KMS-11 (cell line): ENCODE measurements at regions not wholly inside any gene's neighbourhood (a gene's known extent, or its start where the extent isn't known, plus 50 kb on each side); places are given as distances from the start of the nearest gene placed in this dataset.

ENCODE experiments used
- H2AFZ ChIP-seq: fragments of 200-600 bp; sonication (generic); 2 replicates; pipeline ENCODE4 v1.6.1; 2016; ENCODE audit warnings: antibody characterized with exemption, mixed run types, low read depth
- H3K27ac ChIP-seq: fragments of 200-600 bp; sonication (generic); 2 replicates; pipeline ENCODE4 v1.6.1; 2016; ENCODE audit warnings: mild to moderate bottlenecking, mixed run types
- H3K27me3 ChIP-seq: fragments of 200-600 bp; sonication (generic); 2 replicates; pipeline ENCODE4 v1.6.1; 2017; ENCODE audit warnings: mild to moderate bottlenecking, low read depth, mixed run types, moderate library complexity; ENCODE audit not compliant: insufficient read depth
- H3K36me3 ChIP-seq: fragments of 200-600 bp; sonication (generic); 2 replicates; pipeline ENCODE4 v1.6.1; 2017; ENCODE audit warnings: mild to moderate bottlenecking, mixed run types; ENCODE audit not compliant: insufficient read depth
- H3K4me1 ChIP-seq: fragments of 200-600 bp; sonication (generic); 2 replicates; pipeline ENCODE4 v1.6.1; 2016; ENCODE audit warnings: mild to moderate bottlenecking, low read depth, mixed run types; ENCODE audit not compliant: poor library complexity, severe bottlenecking
- H3K4me2 ChIP-seq: fragments of 200-600 bp; sonication (generic); 2 replicates; pipeline ENCODE4 v1.7.0; 2016; ENCODE audit warnings: mild to moderate bottlenecking, mixed run types
- H3K4me3 ChIP-seq: fragments of 200-600 bp; sonication (generic); IDR thresholded peaks from 2 replicates; pipeline ENCODE4 v1.6.1; 2017; ENCODE audit warnings: low read depth, low read length, mixed read lengths; ENCODE audit not compliant: insufficient read depth
- H3K79me2 ChIP-seq: fragments of 200-600 bp; sonication (generic); 2 replicates; pipeline ENCODE4 v1.6.1; 2016; ENCODE audit warnings: low read depth, mixed run types; ENCODE audit not compliant: insufficient read depth
- H3K9ac ChIP-seq: fragments of 200-600 bp; sonication (generic); 2 replicates; pipeline ENCODE4 v1.6.1; 2016; ENCODE audit warnings: mild to moderate bottlenecking, mixed run types
- H4K20me1 ChIP-seq: fragments of 200-600 bp; sonication (generic); 2 replicates; pipeline ENCODE4 v1.6.1; 2016; ENCODE audit warnings: mild to moderate bottlenecking, mixed run types; ENCODE audit not compliant: insufficient read depth
- CTCF ChIP-seq: fragments of 200-600 bp; sonication (generic); conservative IDR thresholded peaks from 2 replicates; pipeline ENCODE4 v1.6.1; 2017; ENCODE audit warnings: low read depth, mild to moderate bottlenecking, antibody characterized with exemption, low read length, moderate library complexity, mixed read lengths

DNA sequence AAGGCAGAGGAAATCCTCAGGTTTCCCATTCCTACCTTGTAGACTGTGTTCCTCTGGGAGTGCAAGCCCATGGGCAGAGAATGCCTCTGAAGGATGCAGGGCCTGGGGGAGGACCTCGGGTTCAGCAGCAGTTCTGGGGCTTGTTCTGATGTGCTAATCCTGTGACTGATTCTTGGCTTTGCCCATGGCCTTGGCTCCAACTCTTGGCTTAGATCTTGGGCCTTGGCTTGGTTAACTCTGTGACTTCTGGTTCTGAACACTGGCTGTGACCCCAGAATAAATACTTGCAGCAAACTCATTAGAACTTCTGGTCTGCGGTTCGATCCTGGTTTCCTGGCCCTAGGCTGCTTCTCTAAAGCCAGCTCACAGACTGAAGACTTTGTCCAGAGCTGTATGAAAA, 366.9 kb upstream of the ZEB2 start:
- H2AFZ ChIP-seq: no peak overlapping the region

DNA sequence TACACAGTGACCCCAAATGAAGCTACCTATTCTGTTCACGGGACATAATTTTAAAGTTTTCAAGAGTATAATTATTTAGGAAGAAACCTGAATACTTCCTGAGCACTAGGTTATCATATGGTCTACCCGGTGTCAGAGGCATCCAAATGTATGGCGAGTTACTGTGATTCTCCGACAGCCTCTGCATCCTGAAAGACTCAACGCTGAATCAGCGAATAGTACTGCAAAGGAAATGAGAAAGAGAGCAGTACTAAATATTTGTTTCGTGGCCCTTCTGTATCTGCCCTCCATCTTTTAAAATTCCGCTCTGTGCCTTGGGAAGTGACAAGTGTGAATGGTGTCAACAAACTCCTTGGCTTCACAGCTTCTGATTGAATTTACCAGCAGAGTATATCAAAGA, 358.0 kb upstream of the ZEB2 start:
- H4K20me1 ChIP-seq: no peaks in the 10 kb centered on the region
- no peaks in the 10 kb centered on the region for H3K79me2 ChIP-seq
- H3K27ac ChIP-seq: no peak overlapping the region
- H3K4me1 ChIP-seq: peaks cover 8% of the 10 kb centered on the region
- H3K36me3 ChIP-seq: no peaks in the 10 kb centered on the region
- H3K4me3 ChIP-seq: no peak overlapping the region
- no peak overlapping the region for H3K9ac ChIP-seq
- TF ChIP-seq CTCF: no peak
- no peak overlapping the region; the same call in 1 of the 2 replicates for H3K4me2 ChIP-seq
- H3K27me3 ChIP-seq: no peaks in the 10 kb centered on the region
- no peak overlapping the region for H2AFZ ChIP-seq

More for the DNA sequence above, 366.9 kb upstream of the ZEB2 start:
- Histone ChIP-seq H3K9ac (no peak overlapping the region), H3K4me2 (no peak overlapping the region), H3K79me2 (no peaks in the 10 kb centered on the region), H4K20me1 (no peaks in the 10 kb centered on the region), H3K4me3 (no peak overlapping the region), H3K27ac (no peak overlapping the region), H3K27me3 (no peaks in the 10 kb centered on the region), H3K36me3 (no peaks in the 10 kb centered on the region), H3K4me1 (no peaks in the 10 kb centered on the region)
- no peak for TF ChIP-seq CTCF

GRCh38 chr2:144876013-144876412, 356.1 kb upstream of the ZEB2 start:
- Histone ChIP-seq H3K79me2 (no peaks in the 10 kb centered on the region), H2AFZ (no peak overlapping the region), H3K4me3 (no peak overlapping the region), H3K27ac (no peak overlapping the region), H3K36me3 (no peaks in the 10 kb centered on the region), H3K9ac (no peak overlapping the region), H4K20me1 (no peaks in the 10 kb centered on the region), H3K4me2 (no peak overlapping the region), H3K4me1 (peaks cover 8% of the 10 kb centered on the region), H3K27me3 (no peaks in the 10 kb centered on the region)
- TF ChIP-seq CTCF: no peak

DNA sequence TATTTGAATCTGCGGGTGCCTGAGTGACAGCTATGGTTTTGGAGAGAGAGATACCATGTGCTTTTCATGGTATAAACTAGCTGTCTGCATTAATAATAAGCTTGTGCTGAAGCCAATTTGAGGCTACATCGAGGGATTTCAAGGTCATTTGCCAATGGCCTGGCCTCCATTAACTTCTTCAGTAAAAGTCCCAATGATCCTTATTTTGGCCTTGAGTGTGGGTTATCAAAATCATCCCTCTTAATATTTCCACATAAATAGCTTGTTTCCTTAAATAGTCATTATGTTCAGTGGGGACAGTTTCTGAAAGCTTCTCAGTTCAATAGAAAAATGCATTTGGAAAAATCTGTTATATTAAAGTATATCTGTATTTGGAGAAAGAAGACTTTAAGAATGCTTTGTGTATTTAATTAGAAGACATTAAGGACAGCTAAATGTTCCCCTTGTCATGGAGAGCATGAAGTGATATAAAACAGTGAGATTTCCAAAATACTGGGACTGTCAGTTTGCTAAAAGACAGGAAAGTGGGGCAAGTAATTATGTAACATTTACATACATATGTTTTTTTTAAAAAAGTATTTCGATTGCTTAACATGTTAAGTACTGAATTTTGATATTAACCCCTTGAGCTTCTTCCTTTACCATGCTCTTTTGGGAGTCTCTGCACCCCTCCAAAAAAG, 355.5 kb upstream of the ZEB2 start:
- no peak overlapping the region for H2AFZ ChIP-seq
- H3K9ac ChIP-seq: no peak overlapping the region
- no peaks in the 10 kb centered on the region for H3K36me3 ChIP-seq
- no peak overlapping the region for H3K27ac ChIP-seq
- no peak for TF ChIP-seq CTCF
- no peak overlapping the region for H3K4me3 ChIP-seq
- no peaks in the 10 kb centered on the region for H3K27me3 ChIP-seq
- H3K79me2 ChIP-seq: no peaks in the 10 kb centered on the region
- H4K20me1 ChIP-seq: no peaks in the 10 kb centered on the region
- no peak overlapping the region for H3K4me2 ChIP-seq
- H3K4me1 ChIP-seq: peaks cover 8% of the 10 kb centered on the region
